GM21390 (cell line): ENCODE measurements at regions not wholly inside any gene's neighbourhood (a gene's known extent, or its start where the extent isn't known, plus 50 kb on each side); places are given as distances from the start of the nearest gene placed in this dataset.

ENCODE experiments used
- ATAC-seq: cut with Tn5 transposase; IDR thresholded peaks from one replicate; pipeline ENCODE4 v1.9.1; 2021; ENCODE audit not compliant: unreplicated experiment

GRCh38 chr6:153898360-153899059, 140.5 kb upstream of the OPRM1 start:
- ATAC-seq, result no peak

- no peak for ATAC-seq
Observed at GRCh38 chr6:153882411-153882810, 156.6 kb upstream of the OPRM1 start.

- no peak for ATAC-seq
Observed at GRCh38 chr6:153873541-153873940, 165.5 kb upstream of the OPRM1 start.

GRCh38 chr6:153872946-153873345, 166.1 kb upstream of the OPRM1 start:
- no peak for ATAC-seq

GRCh38 chr6:153862927-153863326, 176.1 kb upstream of the OPRM1 start:
- ATAC-seq, result no peak

GRCh38 chr6:153862139-153862538, 176.9 kb upstream of the OPRM1 start:
- ATAC-seq, result no peak

- ATAC-seq, result peak; percentile 74
Observed at GRCh38 chr6:153858529-153858928, 180.5 kb upstream of the OPRM1 start.

GRCh38 chr6:153856929-153857376, 182.1 kb upstream of the OPRM1 start:
- no peak for ATAC-seq

- no peak for ATAC-seq
Observed at GRCh38 chr6:153852481-153852880, 186.6 kb upstream of the OPRM1 start.

GRCh38 chr6:153852034-153852433, 187.0 kb upstream of the OPRM1 start:
- no peak for ATAC-seq

GRCh38 chr6:153849072-153849779, 189.8 kb upstream of the OPRM1 start:
- no peak for ATAC-seq

GRCh38 chr6:153843420-153843819, 195.6 kb upstream of the OPRM1 start:
- no peak for ATAC-seq

- no peak for ATAC-seq
Observed at GRCh38 chr6:153842491-153842890, 196.5 kb upstream of the OPRM1 start.

GRCh38 chr6:153840039-153840850, 198.8 kb upstream of the OPRM1 start:
- no peak for ATAC-seq

GRCh38 chr6:153832543-153832942, 206.5 kb upstream of the OPRM1 start:
- ATAC-seq, result no peak

GRCh38 chr6:153831350-153832078, 207.5 kb upstream of the OPRM1 start:
- ATAC-seq, result no peak

GRCh38 chr6:153817173-153817572, 221.9 kb upstream of the OPRM1 start:
- ATAC-seq, result no peak

GRCh38 chr6:153816366-153816765, 222.7 kb upstream of the OPRM1 start:
- no peak for ATAC-seq

GRCh38 chr6:153814136-153814535, 224.9 kb upstream of the OPRM1 start:
- ATAC-seq, result no peak

- no peak for ATAC-seq
Observed at GRCh38 chr6:153804755-153805330, 234.2 kb upstream of the OPRM1 start.

- no peak for ATAC-seq
Observed at GRCh38 chr6:153801917-153802316, 237.1 kb upstream of the OPRM1 start.
